HFFc6 (cell line): ENCODE measurements at regions not wholly inside any gene's neighbourhood (a gene's known extent, or its start where the extent isn't known, plus 50 kb on each side); places are given as distances from the start of the nearest gene placed in this dataset.
A peak's percentile ranks its signal among the peaks of the same experiment; 100 is the strongest.

Source experiments
- DNase-seq: peaks from one replicate; pipeline ENCODE4 v3.0.0-alpha.2; 2018
- H3K27ac Mint-ChIP-seq: 2 replicates; pipeline ENCODE4 v1.8.0; 2020; ENCODE audit warnings: mild to moderate bottlenecking, mixed read lengths
- H3K27me3 Mint-ChIP-seq: 2 replicates; pipeline ENCODE4 v1.8.0; 2021; ENCODE audit warnings: mild to moderate bottlenecking, moderate library complexity, mixed read lengths; ENCODE audit not compliant: insufficient read depth
- H3K36me3 Mint-ChIP-seq: 2 replicates; pipeline ENCODE4 v1.8.0; 2021; ENCODE audit warnings: low read depth, mixed read lengths
- H3K4me1 Mint-ChIP-seq: 2 replicates; pipeline ENCODE4 v1.8.0; 2020; ENCODE audit warnings: low read depth, mixed read lengths
- H3K4me3 Mint-ChIP-seq: 2 replicates; pipeline ENCODE4 v1.8.0; 2020; ENCODE audit warnings: mild to moderate bottlenecking, moderate library complexity, mixed read lengths
- H3K9me3 Mint-ChIP-seq: 2 replicates; pipeline ENCODE4 v1.8.0; 2020; ENCODE audit warnings: mild to moderate bottlenecking, mixed read lengths
- TF ChIP-seq, protein P1 (sequence below): fragments of 200-600 bp; sonication (generic); IDR thresholded peaks from 2 replicates; pipeline ENCODE4 v1.5.0; 2021; ENCODE audit warnings: antibody characterized with exemption, mild to moderate bottlenecking

DNA sequence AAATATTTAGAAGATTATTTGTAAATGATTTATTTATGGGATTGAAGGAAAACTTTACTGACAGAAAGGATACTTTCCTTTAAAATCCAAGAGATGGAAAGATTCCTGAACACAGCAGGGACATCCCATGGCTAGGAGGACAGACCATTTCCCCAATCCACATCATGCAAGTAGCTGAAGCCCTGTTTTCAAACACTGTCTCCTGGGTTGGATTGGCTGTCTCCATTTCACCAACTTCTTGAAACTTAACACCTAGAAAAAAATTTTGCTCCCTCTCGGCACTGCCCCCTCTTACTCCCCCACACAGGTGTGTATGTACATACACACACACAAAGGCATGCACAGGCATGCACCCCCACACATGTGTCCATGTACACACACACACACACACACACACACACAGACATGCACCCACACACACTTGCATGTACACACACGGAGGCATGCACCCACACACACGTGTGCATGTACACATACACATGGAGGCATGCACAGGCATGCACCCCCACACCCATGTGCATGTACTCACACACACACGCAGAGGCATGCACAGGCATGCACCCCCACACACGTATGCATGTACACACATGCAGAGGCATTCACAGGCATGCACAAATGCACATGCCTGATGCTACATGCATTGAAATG is 320.0 kb downstream of the CHRM3 start:
- Mint-ChIP-seq H3K9me3 (peaks cover 5% of the 10 kb centered on the region), H3K27me3 (no peaks in the 10 kb centered on the region), H3K4me3 (no peak overlapping the region)

GRCh38 chr1:239707615-239708014 is 321.2 kb downstream of the CHRM3 start:
- H3K27ac Mint-ChIP-seq: no peak overlapping the region
- TF ChIP-seq, protein P1, sequence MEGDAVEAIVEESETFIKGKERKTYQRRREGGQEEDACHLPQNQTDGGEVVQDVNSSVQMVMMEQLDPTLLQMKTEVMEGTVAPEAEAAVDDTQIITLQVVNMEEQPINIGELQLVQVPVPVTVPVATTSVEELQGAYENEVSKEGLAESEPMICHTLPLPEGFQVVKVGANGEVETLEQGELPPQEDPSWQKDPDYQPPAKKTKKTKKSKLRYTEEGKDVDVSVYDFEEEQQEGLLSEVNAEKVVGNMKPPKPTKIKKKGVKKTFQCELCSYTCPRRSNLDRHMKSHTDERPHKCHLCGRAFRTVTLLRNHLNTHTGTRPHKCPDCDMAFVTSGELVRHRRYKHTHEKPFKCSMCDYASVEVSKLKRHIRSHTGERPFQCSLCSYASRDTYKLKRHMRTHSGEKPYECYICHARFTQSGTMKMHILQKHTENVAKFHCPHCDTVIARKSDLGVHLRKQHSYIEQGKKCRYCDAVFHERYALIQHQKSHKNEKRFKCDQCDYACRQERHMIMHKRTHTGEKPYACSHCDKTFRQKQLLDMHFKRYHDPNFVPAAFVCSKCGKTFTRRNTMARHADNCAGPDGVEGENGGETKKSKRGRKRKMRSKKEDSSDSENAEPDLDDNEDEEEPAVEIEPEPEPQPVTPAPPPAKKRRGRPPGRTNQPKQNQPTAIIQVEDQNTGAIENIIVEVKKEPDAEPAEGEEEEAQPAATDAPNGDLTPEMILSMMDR: no peak
- H3K36me3 Mint-ChIP-seq: no peaks in the 10 kb centered on the region
- no peaks in the 10 kb centered on the region for H3K4me1 Mint-ChIP-seq
- no peak overlapping the region for H3K4me3 Mint-ChIP-seq
- DNase-seq: no peak
- H3K27me3 Mint-ChIP-seq: no peaks in the 10 kb centered on the region
- H3K9me3 Mint-ChIP-seq: no peaks in the 10 kb centered on the region; the same call in 1 of the 2 replicates

More for the DNA sequence above, 320.0 kb downstream of the CHRM3 start:
- Mint-ChIP-seq H3K36me3 (0 out of 2 replicates have a peak, but pooled peaks cover 4% of the 10 kb centered on the region), H3K4me1 (no peaks in the 10 kb centered on the region), H3K27ac (no peak overlapping the region)
- TF ChIP-seq, protein P1: no peak
- no peak for DNase-seq

GRCh38 chr1:239708622-239709021 is 322.3 kb downstream of the CHRM3 start:
- no peak overlapping the region for H3K4me3 Mint-ChIP-seq
- no peaks in the 10 kb centered on the region for H3K36me3 Mint-ChIP-seq
- DNase-seq: no peak
- H3K9me3 Mint-ChIP-seq: no peaks in the 10 kb centered on the region; the same call in 1 of the 2 replicates
- no peak overlapping the region for H3K27ac Mint-ChIP-seq
- TF ChIP-seq, protein P1: no peak
- H3K27me3 Mint-ChIP-seq: no peaks in the 10 kb centered on the region
- H3K4me1 Mint-ChIP-seq: no peaks in the 10 kb centered on the region

GRCh38 chr1:239711768-239712167 is 325.4 kb downstream of the CHRM3 start:
- Mint-ChIP-seq H3K27me3 (no peaks in the 10 kb centered on the region), H3K9me3 (no peaks in the 10 kb centered on the region; the same call in 1 of the 2 replicates), H3K4me1 (no peaks in the 10 kb centered on the region), H3K36me3 (no peaks in the 10 kb centered on the region), H3K27ac (no peak overlapping the region), H3K4me3 (no peak overlapping the region)
- TF ChIP-seq, protein P1: no peak
- no peak for DNase-seq

DNA sequence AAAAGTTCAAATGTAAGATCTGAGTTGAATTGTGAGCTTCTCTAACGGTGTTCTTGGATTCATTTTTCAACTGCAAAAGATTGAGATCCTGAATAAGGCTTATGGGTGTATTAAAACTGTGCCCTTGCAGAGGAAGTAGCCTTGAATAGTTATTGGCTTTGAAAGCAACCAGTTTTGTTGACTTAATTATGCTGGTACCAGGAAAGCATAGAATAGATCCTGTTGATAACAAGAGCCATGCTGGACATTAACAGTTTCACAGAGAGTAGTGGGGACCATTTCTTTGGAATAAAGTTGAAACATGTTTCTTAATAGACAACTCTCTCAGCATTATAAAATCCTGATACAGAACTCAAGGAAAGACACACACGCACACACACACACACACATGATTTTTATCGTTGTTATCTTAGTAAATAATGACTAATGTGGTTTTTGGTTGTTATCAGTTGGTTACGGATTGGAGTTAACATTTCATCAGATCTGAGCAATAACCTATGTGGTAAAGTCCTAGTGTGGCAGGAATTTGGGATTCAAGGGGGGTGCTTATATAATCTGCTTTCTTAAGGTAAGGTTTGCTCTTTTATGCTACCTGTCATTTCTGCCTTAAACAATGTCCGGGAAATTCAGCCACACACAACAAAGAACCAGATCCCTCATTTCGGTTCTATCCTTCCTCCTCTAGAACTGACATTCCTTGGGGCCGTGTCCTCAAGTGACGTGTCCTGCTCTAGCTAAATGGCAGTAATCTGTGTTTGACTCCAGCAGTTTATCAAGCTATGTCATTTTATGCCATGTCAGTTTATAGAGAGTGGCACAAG is 330.9 kb downstream of the CHRM3 start:
- no peaks in the 10 kb centered on the region for H3K27me3 Mint-ChIP-seq
- H3K4me3 Mint-ChIP-seq: no peak overlapping the region
- 0 out of 2 replicates have a peak, but pooled peaks cover 7% of the 10 kb centered on the region for H3K4me1 Mint-ChIP-seq
- TF ChIP-seq, protein P1: no peak
- no peaks in the 10 kb centered on the region for H3K36me3 Mint-ChIP-seq
- no peaks in the 10 kb centered on the region; the same call in 1 of the 2 replicates for H3K9me3 Mint-ChIP-seq
- peak; percentile 52 for DNase-seq
- no peak overlapping the region for H3K27ac Mint-ChIP-seq
